Neural cell (in vitro differentiated cells): ENCODE measurements at regions not wholly inside any gene's neighbourhood (a gene's known extent, or its start where the extent isn't known, plus 50 kb on each side); places are given as distances from the start of the nearest gene placed in this dataset.

Experiments
- H2AFZ ChIP-seq: fragments of 200-600, 300-800 bp; sonication (generic), shearing (Covaris generic); 2 replicates; pipeline ENCODE4 v1.6.0; 2014; ENCODE audit warnings: low read depth, mild to moderate bottlenecking, antibody characterized with exemption, low read length, moderate library complexity
- H3F3A ChIP-seq: fragments of 200-600 bp; shearing (Covaris generic); 2 replicates; pipeline ENCODE4 v1.6.1; 2016; ENCODE audit warnings: mild to moderate bottlenecking, moderate library complexity, mixed read lengths, antibody characterized with exemption, low read length; ENCODE audit not compliant: insufficient read depth, poor library complexity, severe bottlenecking
- H3K27ac ChIP-seq: fragments of 200-600, 300-800 bp; sonication (generic), shearing (Covaris generic); 2 replicates; pipeline ENCODE4 v1.5.1; 2014; ENCODE audit warnings: mild to moderate bottlenecking, low read length, moderate library complexity
- H3K27me3 ChIP-seq: fragments of 300-800, 200-600 bp; sonication (generic), shearing (Covaris generic); 2 replicates; pipeline ENCODE4 v1.6.0; 2014; ENCODE audit warnings: mild to moderate bottlenecking, low read depth, low read length, moderate library complexity; ENCODE audit not compliant: insufficient read depth
- H3K36me3 ChIP-seq: fragments of 300-800, 200-600 bp; sonication (generic), shearing (Covaris generic); 2 replicates; pipeline ENCODE4 v1.5.1; 2014; ENCODE audit warnings: mild to moderate bottlenecking, antibody characterized with exemption, low read length, moderate library complexity; ENCODE audit not compliant: insufficient read depth
- H3K4me2 ChIP-seq: fragments of 300-800, 200-600 bp; sonication (generic), shearing (Covaris generic); 2 replicates; pipeline ENCODE4 v1.6.0; 2014; ENCODE audit warnings: mild to moderate bottlenecking, low read length
- H3K4me3 ChIP-seq: fragments of 300-800, 200-600 bp; sonication (generic), shearing (Covaris generic); 2 replicates; pipeline ENCODE4 v1.5.1; 2014; ENCODE audit warnings: mild to moderate bottlenecking, low read length, moderate library complexity
- H3K79me2 ChIP-seq: fragments of 200-600 bp; shearing (Covaris generic); replicated peaks from 2 replicates; pipeline ENCODE4 v1.6.0; 2014; ENCODE audit warnings: mild to moderate bottlenecking, low read length, moderate library complexity; ENCODE audit not compliant: insufficient read depth
- H3K9ac ChIP-seq: fragments of 300-800, 200-600 bp; sonication (generic), shearing (Covaris generic); 2 replicates; pipeline ENCODE4 v1.6.1; 2016; ENCODE audit warnings: mild to moderate bottlenecking, low read length, mixed read lengths
- H3K9me2 ChIP-seq: fragments of 200-600 bp; shearing (Covaris generic); 2 replicates; pipeline ENCODE4 v1.6.1; 2016; ENCODE audit warnings: mild to moderate bottlenecking, low read length, mixed read lengths; ENCODE audit not compliant: insufficient read depth
- H3K9me3 ChIP-seq: fragments of 200-600, 300-800 bp; sonication (generic), shearing (Covaris generic); 2 replicates; pipeline ENCODE4 v1.6.1; 2016; ENCODE audit warnings: mild to moderate bottlenecking, mixed run types, low read length, moderate library complexity, mixed read lengths
- H4K20me1 ChIP-seq: fragments of 200-600 bp; shearing (Covaris generic); 2 replicates; pipeline ENCODE4 v1.6.1; 2016; ENCODE audit warnings: mild to moderate bottlenecking, mixed run types; ENCODE audit not compliant: insufficient read depth
- EP300 ChIP-seq: fragments of 450-650 bp; conservative IDR thresholded peaks from 2 replicates; pipeline ENCODE4 v1.6.1; 2014; ENCODE audit warnings: antibody characterized with exemption, mild to moderate bottlenecking, moderate library complexity; ENCODE audit not compliant: poor library complexity, severe bottlenecking
- EZH2 ChIP-seq: fragments of 200-600, 300-800 bp; shearing (Covaris generic), sonication (generic); IDR thresholded peaks from 2 replicates; pipeline ENCODE4 v1.6.1; 2014; ENCODE audit warnings: antibody characterized with exemption, low read length, borderline replicate concordance, mild to moderate bottlenecking; ENCODE audit not compliant: insufficient read depth, poor library complexity, severe bottlenecking
- MXI1 ChIP-seq: fragments of 450-650 bp; conservative IDR thresholded peaks from 2 replicates; pipeline ENCODE4 v1.6.1; 2014; ENCODE audit warnings: antibody characterized with exemption, mild to moderate bottlenecking; ENCODE audit not compliant: poor library complexity, severe bottlenecking
- POLR2AphosphoS5 ChIP-seq: IDR thresholded peaks from 2 replicates; pipeline ENCODE4 v1.6.1; 2012
- RAD21 ChIP-seq: fragments of 450-650 bp; conservative IDR thresholded peaks from 2 replicates; pipeline ENCODE4 v1.6.1; 2014; ENCODE audit warnings: antibody characterized with exemption, mild to moderate bottlenecking, moderate library complexity
- REST ChIP-seq: IDR thresholded peaks from 2 replicates; pipeline ENCODE4 v1.6.1; 2012; ENCODE audit warnings: borderline replicate concordance
- SMC3 ChIP-seq: fragments of 450-650 bp; conservative IDR thresholded peaks from 2 replicates; pipeline ENCODE4 v1.6.1; 2014; ENCODE audit warnings: antibody characterized with exemption, mild to moderate bottlenecking, moderate library complexity; ENCODE audit not compliant: poor library complexity
- TAF1 ChIP-seq: IDR thresholded peaks from 2 replicates; pipeline ENCODE4 v1.6.1; 2012; ENCODE audit warnings: low read depth
- TF ChIP-seq, protein P1 (sequence below): fragments of 450-650 bp; IDR thresholded peaks from 2 replicates; pipeline ENCODE4 v1.5.1; 2014; ENCODE audit warnings: antibody characterized with exemption, mild to moderate bottlenecking, moderate library complexity; ENCODE audit not compliant: poor library complexity, severe bottlenecking

- Histone ChIP-seq H3K79me2 (no peaks in the 10 kb centered on the region), H3K36me3 (no peaks in the 10 kb centered on the region), H3K4me2 (no peak overlapping the region), H3K27me3 (no peaks in the 10 kb centered on the region), H2AFZ (no peak overlapping the region), H3F3A (no peaks in the 10 kb centered on the region), H3K9me3 (no peaks in the 10 kb centered on the region), H3K27ac (no peak overlapping the region), H3K9ac (no peak overlapping the region), H3K4me3 (no peak overlapping the region), H4K20me1 (no peaks in the 10 kb centered on the region), H3K9me2 (no peaks in the 10 kb centered on the region)
- TF ChIP-seq TAF1 (no peak), SMC3 (no peak), EP300 (no peak), POLR2AphosphoS5 (no peak), EZH2 (no peak), RAD21 (no peak), REST (no peak), MXI1 (no peak)
- TF ChIP-seq, protein P1, sequence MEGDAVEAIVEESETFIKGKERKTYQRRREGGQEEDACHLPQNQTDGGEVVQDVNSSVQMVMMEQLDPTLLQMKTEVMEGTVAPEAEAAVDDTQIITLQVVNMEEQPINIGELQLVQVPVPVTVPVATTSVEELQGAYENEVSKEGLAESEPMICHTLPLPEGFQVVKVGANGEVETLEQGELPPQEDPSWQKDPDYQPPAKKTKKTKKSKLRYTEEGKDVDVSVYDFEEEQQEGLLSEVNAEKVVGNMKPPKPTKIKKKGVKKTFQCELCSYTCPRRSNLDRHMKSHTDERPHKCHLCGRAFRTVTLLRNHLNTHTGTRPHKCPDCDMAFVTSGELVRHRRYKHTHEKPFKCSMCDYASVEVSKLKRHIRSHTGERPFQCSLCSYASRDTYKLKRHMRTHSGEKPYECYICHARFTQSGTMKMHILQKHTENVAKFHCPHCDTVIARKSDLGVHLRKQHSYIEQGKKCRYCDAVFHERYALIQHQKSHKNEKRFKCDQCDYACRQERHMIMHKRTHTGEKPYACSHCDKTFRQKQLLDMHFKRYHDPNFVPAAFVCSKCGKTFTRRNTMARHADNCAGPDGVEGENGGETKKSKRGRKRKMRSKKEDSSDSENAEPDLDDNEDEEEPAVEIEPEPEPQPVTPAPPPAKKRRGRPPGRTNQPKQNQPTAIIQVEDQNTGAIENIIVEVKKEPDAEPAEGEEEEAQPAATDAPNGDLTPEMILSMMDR = no peak
These were observed 274.7 kb downstream of the USP25 start for GRCh38 chr21:16004523-16004922.

DNA sequence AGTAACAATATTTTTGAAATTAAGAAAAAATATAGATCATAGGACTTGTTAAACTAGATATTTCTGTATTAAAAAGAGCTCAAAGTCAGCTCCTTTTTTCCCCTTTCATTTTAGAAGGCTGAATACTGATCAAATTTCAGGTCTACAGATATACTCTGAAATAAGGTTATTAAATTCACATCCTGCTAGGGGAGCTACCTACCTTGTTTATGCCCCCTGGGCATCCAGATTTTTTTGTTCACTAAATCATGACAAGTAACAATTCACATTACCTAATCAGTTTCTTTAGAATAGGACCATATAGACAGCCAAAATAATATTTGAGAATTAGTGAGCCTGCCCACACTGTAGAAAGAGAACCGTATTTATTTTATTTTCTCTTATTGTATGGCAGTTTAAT, 276.2 kb downstream of the USP25 start:
- Histone ChIP-seq H3K79me2 (no peaks in the 10 kb centered on the region), H2AFZ (no peak overlapping the region), H3K36me3 (no peaks in the 10 kb centered on the region), H3K27me3 (no peaks in the 10 kb centered on the region), H3K4me3 (no peak overlapping the region), H3K9me2 (no peaks in the 10 kb centered on the region), H3K4me2 (no peak overlapping the region), H3K27ac (no peak overlapping the region), H3F3A (no peaks in the 10 kb centered on the region), H4K20me1 (no peaks in the 10 kb centered on the region), H3K9ac (no peak overlapping the region), H3K9me3 (no peaks in the 10 kb centered on the region)
- no peak for TF ChIP-seq EP300
- TF ChIP-seq RAD21 = no peak
- no peak for TF ChIP-seq TAF1
- TF ChIP-seq REST = no peak
- no peak for TF ChIP-seq POLR2AphosphoS5
- no peak for TF ChIP-seq SMC3
